ACHN (cell line): ENCODE measurements at regions not wholly inside any gene's neighbourhood (a gene's known extent, or its start where the extent isn't known, plus 50 kb on each side); places are given as distances from the start of the nearest gene placed in this dataset.

Source experiments
- DNase-seq: peaks from one replicate; pipeline ENCODE4 v3.0.0-alpha.2; 2015
- in situ Hi-C: cut with HindIII; loops from 2 replicates; pipeline ENCODE4 v1.10.0; 2017; ENCODE audit warnings: low sequenced_read_pairs, low pct_ligation_motif_present, low pct_unique_long_range_greater_than_20kb

GRCh38 chr3:67305922-67306321 is 307.8 kb downstream of the KBTBD8 start:
- DNase-seq: no peak
- in situ Hi-C loops: no loop called here

- DNase-seq: no peak
- in situ Hi-C loops: no loop called here
These were observed 313.3 kb downstream of the KBTBD8 start for GRCh38 chr3:67311440-67311839.

GRCh38 chr3:67312155-67312554 is 314.0 kb downstream of the KBTBD8 start:
- in situ Hi-C loops: no loop called here
- no peak for DNase-seq

- no peak for DNase-seq
These were observed 320.1 kb downstream of the KBTBD8 start for GRCh38 chr3:67318162-67318561.

GRCh38 chr3:67324554-67324953 is 326.4 kb downstream of the KBTBD8 start:
- in situ Hi-C loops: no loop called here
- DNase-seq: no peak

More at GRCh38 chr3:67318162-67318561, 320.1 kb downstream of the KBTBD8 start:
- in situ Hi-C loops: no loop called here
